NCI-H1436 (cell line): ENCODE measurements at regions not wholly inside any gene's neighbourhood (a gene's known extent, or its start where the extent isn't known, plus 50 kb on each side); places are given as distances from the start of the nearest gene placed in this dataset.
"Not testable (repeated sequence)": the region's sequence is repeated elsewhere in the genome, so short reads cannot be mapped to it uniquely, and the experiment has no call there.

Experiments
- DNase-seq: peaks from one replicate; lab custom pipeline; 2025; lab: John Stamatoyannopoulos, UW

DNA sequence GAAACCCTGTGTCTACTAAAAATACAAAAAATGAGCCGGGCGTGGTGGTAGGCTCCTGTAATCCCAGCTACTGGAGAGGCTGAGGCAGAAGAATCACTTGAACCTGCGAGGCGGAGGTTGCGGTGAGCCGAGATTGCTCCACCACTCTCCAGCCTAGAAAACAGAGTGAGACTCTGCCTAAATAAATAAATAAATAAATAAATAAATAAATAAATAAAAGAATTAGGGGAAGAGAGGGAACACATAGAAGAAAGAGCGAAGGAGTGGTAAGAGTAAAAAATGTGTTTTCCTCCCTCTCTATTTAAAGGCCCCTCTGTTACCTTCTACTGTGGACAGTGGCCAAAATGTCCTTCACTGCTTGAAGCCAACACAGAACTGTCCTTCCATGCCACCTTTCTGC is 103.9 kb upstream of the SOX21 start:
- DNase-seq, result no peak

- no peak for DNase-seq
Measured at GRCh38 chr13:94813920-94814475, 101.7 kb upstream of the SOX21 start.

DNA sequence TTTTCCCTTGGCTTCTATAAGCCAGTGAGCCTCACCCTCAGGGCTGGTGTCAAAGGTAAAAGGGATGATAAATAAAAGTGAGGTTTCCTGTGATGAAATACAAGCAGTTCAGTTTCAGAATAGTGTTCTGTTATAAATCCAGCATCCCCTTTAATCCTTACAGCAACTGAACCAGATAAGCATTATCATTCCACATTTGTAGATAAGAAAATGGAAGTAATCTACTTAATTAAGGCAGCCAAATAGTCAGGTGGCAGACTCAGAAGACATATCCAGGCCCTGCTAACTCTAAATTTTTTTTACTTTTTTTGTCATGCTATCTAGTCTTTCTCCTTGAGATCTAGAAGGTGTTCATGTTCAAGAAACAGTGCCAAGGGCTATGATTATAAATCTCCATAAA is 99.4 kb upstream of the SOX21 start:
- DNase-seq, result no peak

DNA sequence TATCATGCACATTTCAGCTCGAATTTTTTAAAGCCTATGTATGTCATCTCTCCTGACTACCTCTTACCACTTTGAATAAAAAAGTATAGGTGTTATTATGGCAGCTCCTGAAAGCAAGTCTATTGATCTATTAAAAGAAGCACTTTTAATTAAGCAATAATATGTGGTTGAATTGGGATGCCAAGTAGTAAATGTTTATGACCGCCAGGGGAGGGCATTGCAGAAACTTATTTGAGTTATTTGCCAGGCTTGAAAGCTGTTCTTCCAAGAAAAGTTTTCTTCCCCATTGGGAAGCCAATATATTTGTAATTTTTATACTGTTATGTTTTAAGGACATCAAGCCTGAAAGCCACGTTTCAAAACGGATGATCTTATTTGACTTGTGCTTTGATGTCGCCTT is 88.1 kb upstream of the SOX21 start:
- DNase-seq, result no peak

GRCh38 chr13:94799299-94799698 is 87.0 kb upstream of the SOX21 start:
- no peak for DNase-seq

GRCh38 chr13:94798738-94799137 is 86.4 kb upstream of the SOX21 start:
- DNase-seq, result no peak

DNA sequence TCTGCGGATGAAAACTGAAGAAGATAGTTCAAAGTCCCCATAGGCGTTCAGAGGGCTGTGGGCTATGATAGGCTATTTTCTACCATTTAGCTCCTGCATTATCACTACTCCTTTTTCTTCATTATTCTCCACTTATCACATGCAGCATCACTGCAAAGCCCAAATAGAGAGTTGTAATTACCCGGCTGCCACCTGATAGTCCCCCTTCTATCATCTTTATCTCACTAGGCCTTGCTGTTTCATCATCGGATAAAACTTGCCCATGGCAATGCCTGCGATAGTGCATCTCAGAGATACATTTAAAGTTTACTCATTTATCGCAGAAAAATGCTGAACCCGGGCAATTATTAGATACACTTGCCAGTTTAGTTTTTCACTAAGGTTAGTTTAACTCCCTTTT is 82.9 kb upstream of the SOX21 start:
- no peak for DNase-seq

DNA sequence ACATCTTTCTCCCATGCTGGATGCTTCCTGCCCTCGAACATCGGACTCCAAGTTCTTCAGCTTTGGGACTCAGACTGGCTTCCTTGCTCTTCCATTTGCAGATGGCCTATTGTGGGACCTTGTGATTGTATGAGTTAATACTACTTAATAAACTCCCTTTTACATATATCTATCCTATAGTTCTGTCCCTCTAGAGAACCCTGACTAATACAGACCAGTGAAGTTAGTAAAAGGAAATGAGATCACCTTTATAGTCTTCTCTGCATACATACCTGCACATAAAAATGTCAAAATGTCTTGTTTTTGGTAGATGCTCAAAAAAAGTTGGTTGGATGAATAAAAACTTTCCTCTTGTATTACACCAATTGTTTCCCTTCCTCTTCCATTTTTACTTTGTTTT is 73.9 kb upstream of the SOX21 start:
- not testable (repeated sequence) for DNase-seq

DNA sequence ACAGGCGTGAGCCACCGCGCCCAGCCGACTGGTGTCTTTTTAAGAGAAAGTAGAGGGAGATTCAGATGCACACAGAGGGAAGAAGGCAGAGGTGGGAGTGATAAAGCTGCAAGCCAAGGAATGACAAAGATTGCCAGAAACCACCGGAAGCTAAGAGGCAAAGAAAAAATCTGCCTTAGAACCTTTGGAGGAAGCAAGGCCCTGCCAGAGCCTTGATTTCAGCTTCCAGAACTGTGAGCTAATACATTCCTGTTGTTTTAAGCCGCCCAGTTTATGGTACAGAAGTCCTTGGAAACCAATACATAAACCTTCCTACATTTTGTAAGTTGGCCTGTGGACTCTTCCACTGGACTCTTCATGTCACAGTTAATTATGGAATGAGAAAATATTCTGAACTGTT is 71.7 kb upstream of the SOX21 start:
- no peak for DNase-seq

- DNase-seq, result no peak
Measured at GRCh38 chr13:94783489-94783888, 71.1 kb upstream of the SOX21 start.

DNA sequence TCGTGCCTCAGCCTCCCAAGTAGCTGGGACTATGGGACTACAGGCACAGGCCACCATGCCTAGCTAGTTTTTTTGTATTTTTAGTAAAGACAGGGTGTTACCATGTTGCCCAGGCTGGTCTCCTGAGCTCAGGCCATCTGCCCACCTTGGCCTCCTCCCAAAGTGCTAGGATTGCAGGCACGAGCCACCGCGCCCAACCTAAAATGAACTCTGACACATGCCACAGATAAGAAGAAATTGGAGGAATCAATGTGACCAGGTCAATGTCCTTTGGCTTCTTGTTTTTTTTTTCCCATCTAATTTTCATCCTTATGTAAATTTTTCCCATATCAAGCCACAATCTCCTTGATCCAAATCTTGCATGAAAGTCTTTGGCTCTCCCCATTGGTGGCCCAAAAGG is 68.1 kb upstream of the SOX21 start:
- DNase-seq, result no peak

DNA sequence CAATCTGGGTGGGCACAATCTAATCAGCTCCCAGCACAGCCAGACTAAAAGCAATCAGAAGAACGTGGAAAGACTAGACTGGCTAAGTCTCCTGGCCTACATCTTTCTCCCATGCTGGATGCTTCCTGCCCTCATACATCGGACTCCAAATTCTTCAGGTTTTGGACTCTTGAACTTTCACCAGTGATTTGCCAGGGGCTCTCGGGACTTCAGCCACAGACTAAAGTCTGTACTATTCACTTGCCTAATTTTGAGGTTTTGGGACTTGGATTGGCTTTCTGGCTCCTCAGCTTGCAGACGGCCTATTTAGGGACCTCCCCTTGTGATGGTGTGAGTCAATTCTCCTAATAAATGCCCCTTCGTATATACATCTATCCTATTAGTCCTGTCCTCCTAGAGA is 66.6 kb upstream of the SOX21 start:
- no peak for DNase-seq

GRCh38 chr13:94778585-94778984 is 66.2 kb upstream of the SOX21 start:
- DNase-seq, result no peak

GRCh38 chr13:94776956-94777355 is 64.6 kb upstream of the SOX21 start:
- DNase-seq, result no peak

DNA sequence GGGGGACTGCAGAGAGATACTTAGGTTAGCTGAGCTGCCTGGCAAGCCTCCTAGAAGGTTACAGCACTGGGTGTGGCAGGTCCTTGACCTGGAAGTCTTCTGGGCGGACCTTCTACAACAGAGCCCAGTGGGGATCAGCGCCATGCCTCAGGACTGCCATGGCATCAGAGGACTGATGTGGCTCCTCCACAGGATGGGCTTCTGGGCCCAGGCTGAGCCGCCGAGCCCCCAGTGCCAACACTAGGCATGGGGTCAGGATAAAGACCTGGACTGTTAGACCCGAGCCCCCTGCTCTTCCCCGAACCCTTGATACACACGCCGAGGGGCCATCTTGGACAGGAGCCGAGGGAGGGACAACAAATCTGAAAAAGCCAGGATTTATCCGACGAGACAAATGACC is 64.0 kb upstream of the SOX21 start:
- DNase-seq, result no peak

- no peak for DNase-seq
Measured at GRCh38 chr13:94765814-94766213, 53.5 kb upstream of the SOX21 start.

GRCh38 chr13:94764576-94765321 is 52.4 kb upstream of the SOX21 start:
- DNase-seq, result no peak
